Tibial artery (tissue), 4 donors: ENCODE measurements at regions not wholly inside any gene's neighbourhood (a gene's known extent, or its start where the extent isn't known, plus 50 kb on each side); places are given as distances from the start of the nearest gene placed in this dataset.

ENCODE experiments used
- DNase-seq, 2 donors: peaks; one replicate each; pipeline ENCODE4 v3.0.0-alpha.2; 2019
- H3K27ac ChIP-seq, 2 donors: fragments of 200-600 bp; sonication (generic) in 1 of 2; 1 replicate in 1 of 2; 2 replicates in 1 of 2; pipeline ENCODE4 v1.5.1; 2018 to 2019; ENCODE audit warnings: mild to moderate bottlenecking in 1 of 2
- H3K27me3 ChIP-seq, 2 donors: fragments of 200-600 bp; sonication (generic) in 1 of 2; one replicate each; pipeline versions ENCODE4 v1.5.1 to v1.6.0; 2016 to 2019
- H3K36me3 ChIP-seq, 3 donors: fragments of 200-600 bp; sonication (generic) in 2 of 3; one replicate each; pipeline ENCODE4 v1.5.1; 2016 to 2019; ENCODE audit warnings: mild to moderate bottlenecking in 2 of 3
- H3K4me1 ChIP-seq, 4 donors: fragments of 200-600 bp; sonication (generic) in 2 of 4; 1 replicate in 3 of 4; 2 replicates in 1 of 4; pipeline ENCODE4 v1.5.1; 2016 to 2019
- H3K4me3 ChIP-seq, 2 donors: fragments of 200-600 bp; sonication (generic) in 1 of 2; 1 replicate in 1 of 2; 2 replicates in 1 of 2; pipeline ENCODE4 v1.5.1; 2018 to 2019; ENCODE audit warnings: mild to moderate bottlenecking in 2 of 2
- H3K9me3 ChIP-seq, 3 donors: fragments of 200-600 bp; sonication (generic) in 1 of 3; one replicate each; pipeline ENCODE4 v1.5.1; 2016 to 2019
- CTCF ChIP-seq, 2 experiments: fragments of 200-600 bp in 1 of 2; fragments of 450-650 bp in 1 of 2; IDR thresholded peaks; one replicate each; pipeline ENCODE4 v1.5.1; 2017 to 2019; ENCODE audit warnings: antibody characterized with exemption in 2 of 2, mild to moderate bottlenecking in 1 of 2, moderate library complexity in 1 of 2
- intact Hi-C: fragments of 100-400 bp; cut with DNase I; formaldehyde crosslinking; loops from one replicate; pipeline ENCODE4 v1.15.0; 2023; ENCODE audit warnings: low total_unique reads

- H3K9me3 ChIP-seq, result no peaks in the 10 kb centered on the region
- H3K36me3 ChIP-seq, result no peaks in the 10 kb centered on the region
- no peaks in the 10 kb centered on the region for H3K27me3 ChIP-seq
- H3K4me1 ChIP-seq, result no peaks in the 10 kb centered on the region
- no peak overlapping the region for H3K4me3 ChIP-seq
- no peak for DNase-seq
- intact Hi-C loops, result no loop called here
- TF ChIP-seq CTCF (IDR thresholded peaks at IDR 0.05), result no peak
- no peak overlapping the region for H3K27ac ChIP-seq
These were observed 546.1 kb downstream of the SNAPC1 start for GRCh38 chr14:62308316-62308715.

GRCh38 chr14:62308891-62309290 lies 546.7 kb downstream of the SNAPC1 start:
- Histone ChIP-seq H3K9me3 (no peaks in the 10 kb centered on the region), H3K27ac (no peak overlapping the region), H3K4me1 (no peaks in the 10 kb centered on the region), H3K27me3 (no peaks in the 10 kb centered on the region), H3K4me3 (no peak overlapping the region), H3K36me3 (no peaks in the 10 kb centered on the region)
- TF ChIP-seq CTCF (IDR thresholded peaks at IDR 0.05), result no peak
- intact Hi-C loops, result no loop called here
- no peak for DNase-seq

GRCh38 chr14:62313212-62313611 lies 551.0 kb downstream of the SNAPC1 start:
- no peaks in the 10 kb centered on the region for H3K4me1 ChIP-seq
- H3K9me3 ChIP-seq, result no peaks in the 10 kb centered on the region
- no peaks in the 10 kb centered on the region for H3K36me3 ChIP-seq
- H3K27me3 ChIP-seq, result no peaks in the 10 kb centered on the region
- no peak for DNase-seq
- no peak overlapping the region for H3K4me3 ChIP-seq
- H3K27ac ChIP-seq, result no peak overlapping the region
- no peak for TF ChIP-seq CTCF (IDR thresholded peaks at IDR 0.05)
- intact Hi-C loops, result no loop called here

- Histone ChIP-seq H3K27ac (no peak overlapping the region), H3K27me3 (no peaks in the 10 kb centered on the region), H3K9me3 (no peaks in the 10 kb centered on the region), H3K4me3 (no peak overlapping the region), H3K4me1 (no peaks in the 10 kb centered on the region), H3K36me3 (no peaks in the 10 kb centered on the region)
- intact Hi-C loops, result no loop called here
- no peak for DNase-seq
- TF ChIP-seq CTCF (IDR thresholded peaks at IDR 0.05), result no peak
These were observed 552.0 kb downstream of the SNAPC1 start for GRCh38 chr14:62314221-62314620.

- H3K4me1 ChIP-seq, result no peaks in the 10 kb centered on the region
- no peak overlapping the region for H3K27ac ChIP-seq
- intact Hi-C loops, result no loop called here
- no peak overlapping the region for H3K4me3 ChIP-seq
- H3K27me3 ChIP-seq, result no peaks in the 10 kb centered on the region
- no peak for DNase-seq
- H3K9me3 ChIP-seq, result no peaks in the 10 kb centered on the region
- no peak for TF ChIP-seq CTCF (IDR thresholded peaks at IDR 0.05)
- no peaks in the 10 kb centered on the region for H3K36me3 ChIP-seq
These were observed 552.7 kb downstream of the SNAPC1 start for GRCh38 chr14:62314871-62315270.

- no peaks in the 10 kb centered on the region for H3K27me3 ChIP-seq
- H3K4me1 ChIP-seq, result no peaks in the 10 kb centered on the region
- H3K9me3 ChIP-seq, result no peaks in the 10 kb centered on the region
- intact Hi-C loops, result no loop called here
- TF ChIP-seq CTCF (IDR thresholded peaks at IDR 0.05), result no peak
- H3K27ac ChIP-seq, result no peak overlapping the region
- H3K36me3 ChIP-seq, result no peaks in the 10 kb centered on the region
- no peak overlapping the region for H3K4me3 ChIP-seq
- no peak for DNase-seq
These were observed 553.4 kb downstream of the SNAPC1 start for GRCh38 chr14:62315631-62316030.
